Fibroblast of skin of back (primary cell): ENCODE measurements at regions not wholly inside any gene's neighbourhood (a gene's known extent, or its start where the extent isn't known, plus 50 kb on each side); places are given as distances from the start of the nearest gene placed in this dataset.
A peak's percentile ranks its signal among the peaks of the same experiment; 100 is the strongest.

Experiments
- DNase-seq: peaks from one replicate; pipeline ENCODE4 v3.0.0-alpha.2; 2013

DNA sequence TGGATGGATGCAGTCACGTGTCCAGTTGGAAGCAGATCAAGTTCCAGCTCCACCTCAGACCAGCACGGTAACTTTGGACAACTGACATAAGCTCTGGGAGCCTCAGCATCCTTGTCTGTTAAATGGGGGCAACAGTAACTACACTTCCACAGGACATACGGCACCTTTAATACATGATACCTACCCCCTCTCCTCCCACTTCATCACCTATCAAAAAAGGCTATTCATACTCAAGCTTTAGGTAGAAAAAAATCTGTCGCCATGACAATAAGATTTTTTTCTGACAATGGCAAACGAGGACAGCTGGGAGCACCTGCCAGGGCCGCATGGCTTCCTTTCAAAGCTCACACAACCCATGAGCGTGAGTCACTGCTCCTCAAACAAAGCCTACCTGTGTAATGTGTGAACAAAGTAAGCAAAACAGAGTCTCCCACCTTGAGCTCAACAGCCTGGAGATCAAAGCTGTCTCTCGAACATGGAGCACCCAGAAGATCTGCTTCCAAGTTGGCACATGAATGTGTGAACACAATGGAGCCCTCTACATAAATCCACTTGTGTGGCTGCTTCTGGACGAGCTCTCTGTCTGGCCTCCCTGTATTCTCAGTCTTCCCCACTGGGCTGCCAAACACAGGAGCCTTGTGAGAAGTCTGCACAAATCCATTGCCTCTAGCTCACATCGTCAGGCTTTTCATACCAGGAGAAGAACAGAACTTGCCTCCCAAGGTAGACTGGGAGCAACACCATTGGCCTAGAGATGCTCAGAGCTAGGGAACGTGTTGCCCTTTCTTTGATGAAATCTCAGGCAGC, 459.7 kb downstream of the SOX9 start:
- DNase-seq: no peak

DNA sequence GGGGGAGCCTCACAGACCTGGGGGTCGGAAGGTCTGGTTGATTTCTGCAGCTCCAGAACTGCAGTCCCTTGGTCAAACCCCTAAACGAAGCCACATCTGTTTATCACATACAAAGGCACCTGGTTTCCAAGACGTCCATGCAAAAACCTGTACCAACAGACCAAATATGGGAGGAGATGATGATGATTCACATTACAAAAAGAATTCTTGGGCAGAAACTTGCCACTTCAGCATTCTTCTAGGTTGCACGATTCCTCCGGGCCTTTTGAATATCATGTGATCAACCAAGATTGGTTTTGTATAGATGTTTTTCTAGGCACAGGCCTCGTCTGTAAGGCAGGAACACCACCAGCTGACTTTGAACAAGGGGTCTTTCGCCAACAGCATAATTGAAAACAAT, 466.3 kb downstream of the SOX9 start:
- no peak for DNase-seq

DNA sequence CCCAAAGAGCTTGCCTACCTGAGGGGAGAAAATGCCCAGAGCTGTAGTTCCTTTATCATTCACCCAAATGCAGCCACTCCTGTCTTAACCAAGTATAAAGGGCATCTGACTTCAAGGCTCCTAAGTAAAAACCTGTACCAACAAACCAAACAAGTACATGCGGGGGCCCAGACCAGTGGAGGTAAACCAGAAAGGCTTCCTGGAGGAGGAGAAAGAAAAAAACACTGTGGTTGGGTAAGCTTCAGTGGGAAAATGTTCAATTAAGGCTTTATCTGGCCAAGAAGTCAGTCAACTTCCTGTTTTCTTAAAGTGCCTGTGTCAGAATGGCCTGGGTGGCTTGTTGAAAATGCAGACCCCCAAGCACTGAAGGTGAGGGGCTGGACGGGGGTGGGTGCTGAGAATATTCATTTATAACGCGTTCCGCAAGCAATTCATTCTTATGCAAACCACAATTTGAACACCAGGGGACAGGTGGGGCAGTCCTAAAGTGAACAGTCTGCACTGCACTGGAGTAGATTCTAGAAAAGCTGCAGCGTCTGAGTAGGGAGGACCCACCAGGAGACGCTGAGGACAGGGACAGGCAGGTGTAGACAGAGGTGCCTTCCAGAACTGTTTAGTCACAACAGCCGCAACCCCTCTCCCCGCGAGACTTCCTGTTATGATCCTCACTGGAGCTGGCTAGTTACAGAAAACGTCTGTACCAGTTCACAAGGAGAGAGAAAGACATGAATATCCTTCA, 467.1 kb downstream of the SOX9 start:
- DNase-seq: peak; percentile 35

DNA sequence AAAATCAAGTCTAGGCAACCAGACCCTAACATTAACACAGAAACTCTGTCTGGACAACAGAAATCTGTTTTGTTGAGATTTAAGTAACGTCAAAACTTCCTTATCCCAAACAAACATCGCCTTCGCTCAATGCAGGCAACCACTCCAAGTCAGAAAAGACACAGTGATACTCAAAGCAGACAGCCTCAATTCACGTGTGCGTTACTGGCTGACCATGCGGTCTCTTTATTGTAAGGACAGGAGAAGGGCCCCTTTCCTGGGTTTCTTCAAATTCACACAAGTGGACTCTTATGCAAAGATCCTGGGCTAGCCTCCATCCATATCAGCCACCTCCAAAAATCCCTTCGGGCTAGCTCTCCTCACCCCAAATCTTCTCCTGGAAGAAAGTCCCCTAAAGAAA, 467.7 kb downstream of the SOX9 start:
- no peak for DNase-seq

DNA sequence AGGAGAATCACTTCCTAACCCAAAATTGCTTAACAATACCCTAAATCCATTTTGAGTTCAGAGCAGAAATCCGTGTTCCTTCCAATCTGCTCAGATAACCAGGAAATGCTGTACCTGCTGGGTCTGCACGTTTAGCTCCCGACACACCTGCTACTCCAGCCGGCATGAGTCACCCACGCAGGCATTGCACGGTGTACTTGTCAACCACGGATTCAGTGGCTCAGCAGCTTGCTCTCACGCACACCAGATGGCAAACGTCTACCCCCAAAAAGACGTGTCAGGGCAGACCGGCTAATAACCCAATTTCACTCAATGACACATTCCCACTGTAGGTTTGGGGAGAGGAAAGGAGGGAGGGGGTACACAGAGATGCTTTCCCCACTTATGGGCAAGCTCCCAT, 468.1 kb downstream of the SOX9 start:
- DNase-seq: no peak

DNA sequence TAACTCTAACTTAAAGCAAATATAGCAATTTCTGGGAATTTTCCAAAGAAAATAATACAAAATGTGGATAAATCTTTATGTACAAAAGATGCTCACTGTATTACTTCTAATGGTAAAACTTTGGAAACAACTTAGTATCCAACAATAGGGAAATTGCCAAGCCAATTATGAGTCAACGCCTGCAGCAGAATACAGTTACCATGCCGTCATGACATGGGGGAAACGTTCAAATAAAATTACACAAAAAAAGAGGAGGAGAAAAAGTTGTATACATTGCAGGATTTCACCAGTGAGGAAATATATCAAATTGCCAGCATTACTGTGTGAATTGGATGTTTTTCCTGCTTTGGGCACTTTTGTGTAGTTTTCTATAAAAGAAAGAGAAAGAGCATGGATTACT, 469.6 kb downstream of the SOX9 start:
- peak; percentile 74 for DNase-seq

DNA sequence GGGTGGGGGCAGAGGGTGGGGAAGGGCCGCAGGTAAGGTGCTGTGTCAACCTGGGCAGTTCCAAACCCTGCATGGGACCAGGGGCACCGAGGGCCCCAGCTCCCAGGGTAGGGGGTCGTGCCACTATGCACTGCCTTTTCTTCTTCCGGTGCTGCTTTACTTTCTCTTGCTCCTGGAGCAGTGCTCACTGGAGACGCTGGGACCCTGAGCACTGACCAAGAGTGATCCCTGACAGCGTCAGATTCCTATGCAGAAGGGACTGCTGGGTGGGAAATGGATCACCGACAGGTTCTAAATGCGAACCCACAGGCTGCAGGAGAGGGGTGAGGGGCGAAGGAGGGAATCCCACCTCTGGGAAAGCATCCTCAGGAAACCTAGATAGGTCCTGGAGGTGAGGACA, 470.1 kb downstream of the SOX9 start:
- DNase-seq: no peak

DNA sequence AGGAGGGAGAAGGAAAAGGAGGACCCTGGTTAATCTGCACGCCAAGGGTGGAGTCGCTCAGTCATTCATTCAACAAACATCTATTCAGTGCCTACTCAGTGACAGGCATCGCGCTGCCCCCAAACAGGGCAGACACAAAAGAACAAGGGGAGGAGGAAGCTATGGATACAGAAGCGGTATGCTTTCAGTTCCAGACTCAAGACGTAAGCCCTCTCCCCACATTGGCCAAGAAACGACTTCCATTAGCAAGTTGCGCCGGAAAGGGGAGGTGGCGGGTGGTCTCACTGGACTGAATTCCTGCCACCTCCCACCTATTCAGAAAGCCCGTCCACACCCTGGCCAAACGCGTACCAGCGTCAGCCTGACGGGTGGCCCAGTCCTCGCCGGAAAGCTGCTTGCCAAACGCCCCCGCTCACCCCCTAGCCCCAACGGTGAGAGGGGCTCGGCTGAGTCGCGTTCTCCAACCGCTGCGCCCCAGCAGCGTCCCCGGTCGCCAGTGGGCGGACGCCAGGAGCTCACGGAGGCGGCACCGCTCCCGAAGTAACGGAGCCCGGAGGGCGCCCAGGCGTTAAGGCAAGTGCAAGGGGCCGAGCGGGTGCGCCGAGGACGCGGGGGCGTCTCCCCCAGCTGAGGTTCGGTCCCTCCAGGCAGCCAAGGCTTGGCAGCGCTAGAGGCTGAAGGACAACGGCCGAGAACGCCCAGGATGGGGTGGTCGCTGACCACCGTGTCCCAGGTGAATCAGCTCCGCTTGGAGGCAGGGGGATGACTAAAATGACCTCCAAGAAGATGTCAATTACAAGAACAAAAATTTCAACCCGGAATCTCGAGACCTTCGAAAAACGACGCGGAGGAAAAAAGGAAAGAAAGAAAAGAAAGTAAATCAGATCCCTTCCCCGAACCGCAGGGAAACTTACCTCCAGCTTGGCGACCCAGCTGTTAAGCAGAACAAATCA, 470.7 kb downstream of the SOX9 start:
- DNase-seq: peak; percentile 33

DNA sequence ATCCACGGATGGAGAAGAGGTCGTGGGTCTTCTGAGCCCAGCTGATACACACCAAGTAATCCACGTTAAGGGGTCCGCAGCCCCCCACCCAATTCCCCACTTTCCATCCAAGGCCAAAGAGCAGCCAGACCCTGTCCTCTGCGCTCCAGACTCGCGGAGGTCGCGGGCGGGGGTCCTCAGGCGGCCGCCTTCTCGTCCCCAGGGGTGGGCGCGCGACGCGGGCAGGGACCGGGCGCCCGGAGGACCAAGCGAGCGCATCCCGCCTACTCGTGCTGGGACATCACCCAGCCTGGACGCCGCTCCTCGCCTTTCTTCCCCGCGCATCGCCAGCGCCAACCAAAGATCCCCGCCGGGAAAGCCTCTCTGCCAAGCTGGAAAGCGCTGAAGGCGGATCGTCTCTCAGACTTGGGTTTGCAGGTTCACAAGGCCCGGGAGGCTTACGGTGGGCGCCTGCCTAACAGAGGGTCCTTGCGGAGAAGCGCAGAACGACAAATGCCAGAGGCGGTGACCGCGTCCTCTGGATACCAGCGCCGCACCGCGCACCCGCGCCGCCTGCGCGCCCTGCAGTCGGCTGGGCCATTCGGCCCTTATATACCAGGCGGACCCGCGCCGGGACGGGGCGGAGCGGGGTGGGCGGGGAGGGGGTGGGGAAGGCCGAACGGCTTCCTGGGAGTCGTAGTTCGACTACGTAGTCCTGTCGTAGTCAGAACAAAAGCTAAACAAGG, 471.6 kb downstream of the SOX9 start:
- peak; percentile 86 for DNase-seq

DNA sequence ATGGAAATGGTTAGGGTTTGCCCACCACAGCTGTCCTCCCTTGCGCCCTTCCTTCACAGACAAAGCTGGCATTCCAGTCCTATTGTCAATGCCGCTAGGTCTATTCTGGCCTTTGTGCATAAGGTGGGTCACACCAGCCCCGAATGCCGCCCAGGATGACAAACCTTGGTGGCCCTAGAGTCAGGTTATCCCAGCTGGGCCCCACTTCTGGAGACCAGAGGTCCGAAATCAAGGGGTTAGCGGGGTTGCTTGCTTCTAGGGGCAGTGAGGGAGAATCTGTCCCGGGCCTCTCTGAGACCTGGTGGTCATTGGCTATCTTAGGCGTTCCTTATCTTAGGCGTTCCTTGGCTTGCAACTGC, 472.1 kb downstream of the SOX9 start:
- DNase-seq: no peak

DNA sequence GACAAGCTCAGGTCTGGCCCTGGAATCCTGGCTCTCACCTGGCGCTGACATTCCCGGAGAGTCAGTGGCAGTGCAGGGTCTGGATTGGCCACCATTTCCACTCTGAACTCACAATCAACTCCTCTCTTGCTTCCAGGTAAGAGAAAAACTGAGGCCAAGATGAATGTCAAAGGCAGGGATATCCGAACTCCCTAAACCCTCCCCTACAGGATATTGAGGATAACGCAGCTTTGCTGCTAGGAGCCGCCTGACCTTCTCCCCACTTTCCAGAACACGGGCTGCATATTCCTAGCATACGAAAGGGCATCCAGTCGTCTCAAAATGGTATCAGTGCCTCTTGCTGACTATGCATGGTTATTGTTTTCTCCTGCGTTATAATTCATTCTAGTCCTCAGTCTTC, 473.4 kb downstream of the SOX9 start:
- no peak for DNase-seq
